ENCODE measurements at regions not wholly inside any gene's neighbourhood (a gene's known extent, or its start where the extent isn't known, plus 50 kb on each side); places are given as distances from the start of the nearest gene placed in this dataset.

- Histone ChIP-seq H3K27ac (ENCODE audit: extremely low read depth, low read depth, low read length) (no peak overlapping the region; the same call in 2 of the 3 replicates), H3K79me2 (ENCODE audit: control insufficient read depth, insufficient read depth, low read length) (no peaks in the 10 kb centered on the region), H2AFZ (ENCODE audit: low read depth, low read length) (no peak overlapping the region), H3K36me3 (ENCODE audit: control insufficient read depth, insufficient read depth, low read length) (no peaks in the 10 kb centered on the region), H3K4me2 (ENCODE audit: insufficient read depth, low read length) (no peak overlapping the region), H3K27me3 (ENCODE audit: control insufficient read depth in 2 of 2, insufficient read depth in 2 of 2, low read length in 2 of 2) (peaks cover 0 to 10% of the 10 kb centered on the region in 2 experiments; a peak in 2 of 5 replicates), H3K9me3 (replicated peaks; ENCODE audit: control insufficient read depth, insufficient read depth, low read depth, low read length) (no peaks in the 10 kb centered on the region), H3K4me3 (no peak overlapping the region), H3K9ac (ENCODE audit: insufficient read depth in 1 of 2, low read depth in 2 of 2, low read length in 2 of 2) (no peak overlapping the region), H4K20me1 (replicated peaks; ENCODE audit: control insufficient read depth, insufficient read depth, low read length) (0 out of 2 replicates have a peak, but pooled peaks cover 3% of the 10 kb centered on the region), H3K9me1 (ENCODE audit: control insufficient read depth, insufficient read depth, low read length) (peaks cover 3% of the 10 kb centered on the region), H3K4me1 (replicated peaks in 1 of 2; ENCODE audit: control insufficient read depth in 2 of 2, insufficient read depth in 2 of 2, low read length in 2 of 2) (no peaks in the 10 kb centered on the region)
- ChIA-PET CTCF (ENCODE audit: low intra/inter-chr PET ratio) (no interaction called here), POLR2A (no interaction called here)
- intact Hi-C loops (cut with micrococcal nuclease) = no loop called here
- TF ChIP-seq OTX1 (CRISPR knock-in tag; IDR thresholded peaks at IDR 0.05) = no peak
- DNase-seq (ENCODE audit: extremely low read depth in 1 of 4, low spot score in 3 of 4) (no peak), ATAC-seq (no peak), FAIRE-seq (peak; percentile 61)
- WGBS (ENCODE audit: insufficient coverage, low coverage, missing lambda C conversion rate) = 5% methylated on average over 5 of the region's 5 CpGs
- in situ Hi-C loops (cut with MboI) = no loop called here
- BruUV-seq (replicated peaks) = no TSS peak
Observed at GRCh38 chr5:2888520-2889060, 137.1 kb upstream of the IRX2 start.

DNA sequence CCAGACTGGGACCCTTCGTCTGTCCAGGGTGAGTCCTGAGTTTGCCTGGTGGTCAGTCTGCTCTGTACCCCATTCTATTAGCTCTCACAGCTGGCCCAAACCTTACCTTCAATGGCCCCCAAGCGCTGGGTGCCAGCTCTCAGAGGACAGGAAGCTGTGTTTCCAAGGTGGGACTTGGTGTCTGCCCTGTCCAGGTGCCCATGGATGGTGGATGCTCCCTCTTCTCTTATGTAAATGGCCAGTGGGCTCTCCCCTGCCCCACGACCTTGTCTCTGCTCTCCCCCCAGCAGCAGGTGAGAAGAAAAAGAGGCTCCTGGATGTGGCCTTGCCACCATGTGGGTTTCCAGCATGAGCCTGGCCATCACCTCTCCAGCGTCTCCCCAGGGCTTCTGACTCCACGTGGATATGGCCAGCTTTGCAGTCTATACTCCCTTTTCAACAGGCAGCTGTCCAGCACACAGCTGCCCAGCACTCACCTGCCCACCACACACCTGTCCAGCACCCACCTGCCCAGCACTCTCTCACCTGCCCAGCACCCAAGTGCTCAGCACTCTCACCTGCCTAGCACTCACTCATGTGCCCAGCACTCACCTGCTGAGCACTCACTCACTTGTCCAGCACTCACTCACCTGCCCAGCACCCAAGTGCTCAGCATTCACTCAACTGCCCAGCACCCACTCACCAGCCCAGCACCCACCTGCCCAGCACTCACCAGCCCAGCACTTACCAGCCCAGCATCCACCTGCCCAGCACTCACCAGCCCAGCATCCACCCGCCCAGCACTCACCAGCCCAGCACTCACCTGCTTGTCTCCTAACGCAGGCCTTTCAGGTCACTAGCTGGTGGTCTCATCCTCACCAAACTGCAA, 136.2 kb upstream of the IRX2 start:
- Histone ChIP-seq H3K9me3 (replicated peaks; ENCODE audit: control insufficient read depth, insufficient read depth, low read depth, low read length) (no peaks in the 10 kb centered on the region), H3K79me2 (ENCODE audit: control insufficient read depth, insufficient read depth, low read length) (no peaks in the 10 kb centered on the region), H3K9ac (ENCODE audit: insufficient read depth in 1 of 2, low read depth in 2 of 2, low read length in 2 of 2) (no peak overlapping the region), H3K4me2 (ENCODE audit: insufficient read depth, low read length) (no peak overlapping the region), H3K9me1 (ENCODE audit: control insufficient read depth, insufficient read depth, low read length) (peaks cover 3% of the 10 kb centered on the region), H4K20me1 (replicated peaks; ENCODE audit: control insufficient read depth, insufficient read depth, low read length) (0 out of 2 replicates have a peak, but pooled peaks cover 3% of the 10 kb centered on the region), H3K4me1 (replicated peaks in 1 of 2; ENCODE audit: control insufficient read depth in 2 of 2, insufficient read depth in 2 of 2, low read length in 2 of 2) (no peaks in the 10 kb centered on the region), H3K36me3 (ENCODE audit: control insufficient read depth, insufficient read depth, low read length) (no peaks in the 10 kb centered on the region), H3K27ac (ENCODE audit: extremely low read depth, low read depth, low read length) (no peak overlapping the region), H2AFZ (ENCODE audit: low read depth, low read length) (no peak overlapping the region), H3K4me3 (no peak overlapping the region), H3K27me3 (ENCODE audit: control insufficient read depth in 2 of 2, insufficient read depth in 2 of 2, low read length in 2 of 2) (peaks cover 0 to 10% of the 10 kb centered on the region in 2 experiments; a peak in 2 of 5 replicates)
- CTCF ChIA-PET (ENCODE audit: low intra/inter-chr PET ratio) = no interaction called here
- 1% methylated on average over 7 of the region's 7 CpGs for WGBS (ENCODE audit: insufficient coverage, low coverage, missing lambda C conversion rate)
- no peak for FAIRE-seq
- BruUV-seq (replicated peaks) = no TSS peak
- intact Hi-C loops (cut with micrococcal nuclease) (no loop called here), in situ Hi-C loops (cut with MboI) (no loop called here)
- POLR2A ChIA-PET = no interaction called here
- ATAC-seq = no peak
- no peak for DNase-seq (ENCODE audit: extremely low read depth in 1 of 4, low spot score in 3 of 4)
- TF ChIP-seq ZNF785 (CRISPR knock-in tag; IDR thresholded peaks at IDR 0.05) (no peak), HOMEZ (CRISPR knock-in tag; IDR thresholded peaks at IDR 0.05) (no peak), RBM17 (IDR thresholded peaks at IDR 0.05; ENCODE audit: borderline replicate concordance, low read depth, low read length) (no peak)
- TF ChIP-seq, protein P1, sequence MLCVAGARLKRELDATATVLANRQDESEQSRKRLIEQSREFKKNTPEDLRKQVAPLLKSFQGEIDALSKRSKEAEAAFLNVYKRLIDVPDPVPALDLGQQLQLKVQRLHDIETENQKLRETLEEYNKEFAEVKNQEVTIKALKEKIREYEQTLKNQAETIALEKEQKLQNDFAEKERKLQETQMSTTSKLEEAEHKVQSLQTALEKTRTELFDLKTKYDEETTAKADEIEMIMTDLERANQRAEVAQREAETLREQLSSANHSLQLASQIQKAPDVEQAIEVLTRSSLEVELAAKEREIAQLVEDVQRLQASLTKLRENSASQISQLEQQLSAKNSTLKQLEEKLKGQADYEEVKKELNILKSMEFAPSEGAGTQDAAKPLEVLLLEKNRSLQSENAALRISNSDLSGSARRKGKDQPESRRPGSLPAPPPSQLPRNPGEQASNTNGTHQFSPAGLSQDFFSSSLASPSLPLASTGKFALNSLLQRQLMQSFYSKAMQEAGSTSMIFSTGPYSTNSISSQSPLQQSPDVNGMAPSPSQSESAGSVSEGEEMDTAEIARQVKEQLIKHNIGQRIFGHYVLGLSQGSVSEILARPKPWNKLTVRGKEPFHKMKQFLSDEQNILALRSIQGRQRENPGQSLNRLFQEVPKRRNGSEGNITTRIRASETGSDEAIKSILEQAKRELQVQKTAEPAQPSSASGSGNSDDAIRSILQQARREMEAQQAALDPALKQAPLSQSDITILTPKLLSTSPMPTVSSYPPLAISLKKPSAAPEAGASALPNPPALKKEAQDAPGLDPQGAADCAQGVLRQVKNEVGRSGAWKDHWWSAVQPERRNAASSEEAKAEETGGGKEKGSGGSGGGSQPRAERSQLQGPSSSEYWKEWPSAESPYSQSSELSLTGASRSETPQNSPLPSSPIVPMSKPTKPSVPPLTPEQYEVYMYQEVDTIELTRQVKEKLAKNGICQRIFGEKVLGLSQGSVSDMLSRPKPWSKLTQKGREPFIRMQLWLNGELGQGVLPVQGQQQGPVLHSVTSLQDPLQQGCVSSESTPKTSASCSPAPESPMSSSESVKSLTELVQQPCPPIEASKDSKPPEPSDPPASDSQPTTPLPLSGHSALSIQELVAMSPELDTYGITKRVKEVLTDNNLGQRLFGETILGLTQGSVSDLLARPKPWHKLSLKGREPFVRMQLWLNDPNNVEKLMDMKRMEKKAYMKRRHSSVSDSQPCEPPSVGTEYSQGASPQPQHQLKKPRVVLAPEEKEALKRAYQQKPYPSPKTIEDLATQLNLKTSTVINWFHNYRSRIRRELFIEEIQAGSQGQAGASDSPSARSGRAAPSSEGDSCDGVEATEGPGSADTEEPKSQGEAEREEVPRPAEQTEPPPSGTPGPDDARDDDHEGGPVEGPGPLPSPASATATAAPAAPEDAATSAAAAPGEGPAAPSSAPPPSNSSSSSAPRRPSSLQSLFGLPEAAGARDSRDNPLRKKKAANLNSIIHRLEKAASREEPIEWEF (CRISPR knock-in tag; IDR thresholded peaks at IDR 0.05) = no peak
- TF ChIP-seq, protein P2, sequence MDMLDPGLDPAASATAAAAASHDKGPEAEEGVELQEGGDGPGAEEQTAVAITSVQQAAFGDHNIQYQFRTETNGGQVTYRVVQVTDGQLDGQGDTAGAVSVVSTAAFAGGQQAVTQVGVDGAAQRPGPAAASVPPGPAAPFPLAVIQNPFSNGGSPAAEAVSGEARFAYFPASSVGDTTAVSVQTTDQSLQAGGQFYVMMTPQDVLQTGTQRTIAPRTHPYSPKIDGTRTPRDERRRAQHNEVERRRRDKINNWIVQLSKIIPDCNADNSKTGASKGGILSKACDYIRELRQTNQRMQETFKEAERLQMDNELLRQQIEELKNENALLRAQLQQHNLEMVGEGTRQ (CRISPR knock-in tag; IDR thresholded peaks at IDR 0.05) = no peak
